ENCODE measurements at regions not wholly inside any gene's neighbourhood (a gene's known extent, or its start where the extent isn't known, plus 50 kb on each side); places are given as distances from the start of the nearest gene placed in this dataset.

- Histone ChIP-seq H3K9me3 (ENCODE audit: low read length) (no peaks in the 10 kb centered on the region), H4K20me1 (ENCODE audit: insufficient read depth, low read depth, low read length) (no peaks in the 10 kb centered on the region), H3K9me2 (replicated peaks; ENCODE audit: insufficient read depth, low read length) (no peaks in the 10 kb centered on the region), H3K4me2 (ENCODE audit: low read depth, low read length, poor library complexity, severe bottlenecking) (no peak overlapping the region), H3K9ac (ENCODE audit: low read length) (no peak overlapping the region), H3K27ac (ENCODE audit: low read length) (no peak overlapping the region), H3K4me3 (ENCODE audit: low read length) (no peak overlapping the region), H3K36me3 (ENCODE audit: insufficient read depth, low read length) (no peaks in the 10 kb centered on the region), H2AFZ (ENCODE audit: low read length) (no peak overlapping the region), H3K79me2 (ENCODE audit: low read length) (no peaks in the 10 kb centered on the region), H3K4me1 (ENCODE audit: low read length) (no peaks in the 10 kb centered on the region), H3K27me3 (ENCODE audit: low read length) (no peaks in the 10 kb centered on the region)
- no peak for DNase-seq
Measured at GRCh38 chr12:127685491-127685890, 581.5 kb upstream of the TMEM132C start.

GRCh38 chr12:127685931-127686330 is 581.0 kb upstream of the TMEM132C start:
- Histone ChIP-seq H3K9ac (ENCODE audit: low read length) (no peak overlapping the region), H3K4me2 (ENCODE audit: low read depth, low read length, poor library complexity, severe bottlenecking) (no peak overlapping the region), H3K4me1 (ENCODE audit: low read length) (no peaks in the 10 kb centered on the region), H4K20me1 (ENCODE audit: insufficient read depth, low read depth, low read length) (no peaks in the 10 kb centered on the region), H3K27me3 (ENCODE audit: low read length) (no peaks in the 10 kb centered on the region), H3K9me3 (ENCODE audit: low read length) (no peaks in the 10 kb centered on the region), H3K36me3 (ENCODE audit: insufficient read depth, low read length) (no peaks in the 10 kb centered on the region), H2AFZ (ENCODE audit: low read length) (no peak overlapping the region), H3K79me2 (ENCODE audit: low read length) (no peaks in the 10 kb centered on the region), H3K27ac (ENCODE audit: low read length) (no peak overlapping the region), H3K9me2 (replicated peaks; ENCODE audit: insufficient read depth, low read length) (no peaks in the 10 kb centered on the region), H3K4me3 (ENCODE audit: low read length) (no peak overlapping the region)
- no peak for DNase-seq

GRCh38 chr12:127687181-127687580 is 579.8 kb upstream of the TMEM132C start:
- Histone ChIP-seq H3K4me2 (ENCODE audit: low read depth, low read length, poor library complexity, severe bottlenecking) (no peak overlapping the region), H3K4me3 (ENCODE audit: low read length) (no peak overlapping the region), H2AFZ (ENCODE audit: low read length) (no peak overlapping the region), H3K27ac (ENCODE audit: low read length) (no peak overlapping the region), H3K9ac (ENCODE audit: low read length) (no peak overlapping the region), H3K4me1 (ENCODE audit: low read length) (no peaks in the 10 kb centered on the region), H3K9me2 (replicated peaks; ENCODE audit: insufficient read depth, low read length) (no peaks in the 10 kb centered on the region), H3K9me3 (ENCODE audit: low read length) (no peaks in the 10 kb centered on the region), H3K27me3 (ENCODE audit: low read length) (no peaks in the 10 kb centered on the region), H3K79me2 (ENCODE audit: low read length) (no peaks in the 10 kb centered on the region), H3K36me3 (ENCODE audit: insufficient read depth, low read length) (no peaks in the 10 kb centered on the region), H4K20me1 (ENCODE audit: insufficient read depth, low read depth, low read length) (no peaks in the 10 kb centered on the region)
- DNase-seq = no peak

- Histone ChIP-seq H3K9ac (ENCODE audit: low read length) (no peak overlapping the region), H3K27me3 (ENCODE audit: low read length) (no peaks in the 10 kb centered on the region), H3K27ac (ENCODE audit: low read length) (no peak overlapping the region), H4K20me1 (ENCODE audit: insufficient read depth, low read depth, low read length) (no peaks in the 10 kb centered on the region), H3K36me3 (ENCODE audit: insufficient read depth, low read length) (no peaks in the 10 kb centered on the region), H3K4me2 (ENCODE audit: low read depth, low read length, poor library complexity, severe bottlenecking) (no peak overlapping the region), H3K79me2 (ENCODE audit: low read length) (no peaks in the 10 kb centered on the region), H3K4me1 (ENCODE audit: low read length) (no peaks in the 10 kb centered on the region), H2AFZ (ENCODE audit: low read length) (no peak overlapping the region), H3K9me2 (replicated peaks; ENCODE audit: insufficient read depth, low read length) (no peaks in the 10 kb centered on the region), H3K4me3 (ENCODE audit: low read length) (no peak overlapping the region), H3K9me3 (ENCODE audit: low read length) (no peaks in the 10 kb centered on the region)
- DNase-seq = no peak
Measured at GRCh38 chr12:127688906-127689428, 578.0 kb upstream of the TMEM132C start.

GRCh38 chr12:127690161-127690560 is 576.8 kb upstream of the TMEM132C start:
- Histone ChIP-seq H3K79me2 (ENCODE audit: low read length) (no peaks in the 10 kb centered on the region), H3K9ac (ENCODE audit: low read length) (no peak overlapping the region), H3K9me2 (replicated peaks; ENCODE audit: insufficient read depth, low read length) (no peaks in the 10 kb centered on the region), H3K4me2 (ENCODE audit: low read depth, low read length, poor library complexity, severe bottlenecking) (no peak overlapping the region), H3K4me3 (ENCODE audit: low read length) (no peak overlapping the region), H3K27ac (ENCODE audit: low read length) (no peak overlapping the region), H2AFZ (ENCODE audit: low read length) (no peak overlapping the region), H3K36me3 (ENCODE audit: insufficient read depth, low read length) (no peaks in the 10 kb centered on the region), H3K27me3 (ENCODE audit: low read length) (no peaks in the 10 kb centered on the region), H3K4me1 (ENCODE audit: low read length) (no peaks in the 10 kb centered on the region), H4K20me1 (ENCODE audit: insufficient read depth, low read depth, low read length) (no peaks in the 10 kb centered on the region), H3K9me3 (ENCODE audit: low read length) (no peaks in the 10 kb centered on the region)
- DNase-seq = peak; percentile 59

GRCh38 chr12:127696963-127697362 is 570.0 kb upstream of the TMEM132C start:
- H3K36me3 ChIP-seq (ENCODE audit: insufficient read depth, low read length) = no peaks in the 10 kb centered on the region
- no peaks in the 10 kb centered on the region for H3K79me2 ChIP-seq (ENCODE audit: low read length)

GRCh38 chr12:127703026-127703425 is 563.9 kb upstream of the TMEM132C start:
- no peaks in the 10 kb centered on the region for H3K27me3 ChIP-seq (ENCODE audit: low read length)

More at GRCh38 chr12:127696963-127697362, 570.0 kb upstream of the TMEM132C start:
- Histone ChIP-seq H3K9me3 (ENCODE audit: low read length) (peaks cover 10% of the 10 kb centered on the region), H3K9ac (ENCODE audit: low read length) (no peak overlapping the region), H3K27ac (ENCODE audit: low read length) (no peak overlapping the region), H2AFZ (ENCODE audit: low read length) (no peak overlapping the region), H3K27me3 (ENCODE audit: low read length) (no peaks in the 10 kb centered on the region), H3K9me2 (replicated peaks; ENCODE audit: insufficient read depth, low read length) (no peaks in the 10 kb centered on the region), H3K4me3 (ENCODE audit: low read length) (no peak overlapping the region), H3K4me1 (ENCODE audit: low read length) (no peaks in the 10 kb centered on the region), H3K4me2 (ENCODE audit: low read depth, low read length, poor library complexity, severe bottlenecking) (no peak overlapping the region), H4K20me1 (ENCODE audit: insufficient read depth, low read depth, low read length) (no peaks in the 10 kb centered on the region)
- DNase-seq = no peak

GRCh38 chr12:127711108-127711507 is 555.9 kb upstream of the TMEM132C start:
- no peak overlapping the region for H3K4me3 ChIP-seq (ENCODE audit: low read length)
- no peak overlapping the region for H3K4me2 ChIP-seq (ENCODE audit: low read depth, low read length, poor library complexity, severe bottlenecking)
- no peaks in the 10 kb centered on the region for H3K79me2 ChIP-seq (ENCODE audit: low read length)
- no peak overlapping the region for H2AFZ ChIP-seq (ENCODE audit: low read length)
- H4K20me1 ChIP-seq (ENCODE audit: insufficient read depth, low read depth, low read length) = no peaks in the 10 kb centered on the region
- H3K9ac ChIP-seq (ENCODE audit: low read length) = no peak overlapping the region
- no peak overlapping the region for H3K27ac ChIP-seq (ENCODE audit: low read length)
- no peaks in the 10 kb centered on the region for H3K9me3 ChIP-seq (ENCODE audit: low read length)
- H3K27me3 ChIP-seq (ENCODE audit: low read length) = no peaks in the 10 kb centered on the region
- no peaks in the 10 kb centered on the region for H3K36me3 ChIP-seq (ENCODE audit: insufficient read depth, low read length)
- H3K4me1 ChIP-seq (ENCODE audit: low read length) = no peaks in the 10 kb centered on the region
- H3K9me2 ChIP-seq (replicated peaks; ENCODE audit: insufficient read depth, low read length) = no peaks in the 10 kb centered on the region
- DNase-seq = peak; percentile 60

More at GRCh38 chr12:127703026-127703425, 563.9 kb upstream of the TMEM132C start:
- Histone ChIP-seq H3K9ac (ENCODE audit: low read length) (no peak overlapping the region), H3K79me2 (ENCODE audit: low read length) (no peaks in the 10 kb centered on the region), H4K20me1 (ENCODE audit: insufficient read depth, low read depth, low read length) (no peaks in the 10 kb centered on the region), H3K27ac (ENCODE audit: low read length) (no peak overlapping the region), H3K36me3 (ENCODE audit: insufficient read depth, low read length) (no peaks in the 10 kb centered on the region), H3K4me3 (ENCODE audit: low read length) (no peak overlapping the region), H3K4me1 (ENCODE audit: low read length) (no peaks in the 10 kb centered on the region), H3K9me3 (ENCODE audit: low read length) (no peaks in the 10 kb centered on the region), H3K4me2 (ENCODE audit: low read depth, low read length, poor library complexity, severe bottlenecking) (no peak overlapping the region), H2AFZ (ENCODE audit: low read length) (no peak overlapping the region), H3K9me2 (replicated peaks; ENCODE audit: insufficient read depth, low read length) (no peaks in the 10 kb centered on the region)
- DNase-seq = no peak

GRCh38 chr12:127712561-127712960 is 554.4 kb upstream of the TMEM132C start:
- H3K27ac ChIP-seq (ENCODE audit: low read length) = no peak overlapping the region
- no peaks in the 10 kb centered on the region for H3K79me2 ChIP-seq (ENCODE audit: low read length)
- H3K4me3 ChIP-seq (ENCODE audit: low read length) = no peak overlapping the region
- H3K9me3 ChIP-seq (ENCODE audit: low read length) = no peaks in the 10 kb centered on the region
- no peak overlapping the region for H3K9ac ChIP-seq (ENCODE audit: low read length)
- H4K20me1 ChIP-seq (ENCODE audit: insufficient read depth, low read depth, low read length) = no peaks in the 10 kb centered on the region
- H3K36me3 ChIP-seq (ENCODE audit: insufficient read depth, low read length) = no peaks in the 10 kb centered on the region
- H3K4me1 ChIP-seq (ENCODE audit: low read length) = no peaks in the 10 kb centered on the region
- no peaks in the 10 kb centered on the region for H3K9me2 ChIP-seq (replicated peaks; ENCODE audit: insufficient read depth, low read length)
- DNase-seq = no peak
- no peak overlapping the region for H3K4me2 ChIP-seq (ENCODE audit: low read depth, low read length, poor library complexity, severe bottlenecking)
- H3K27me3 ChIP-seq (ENCODE audit: low read length) = no peaks in the 10 kb centered on the region
- H2AFZ ChIP-seq (ENCODE audit: low read length) = no peak overlapping the region
